HCT116 (cell line): ENCODE measurements at regions not wholly inside any gene's neighbourhood (a gene's known extent, or its start where the extent isn't known, plus 50 kb on each side); places are given as distances from the start of the nearest gene placed in this dataset.

Source experiments
- ATAC-seq: fragments of 200-7000 bp; cut with Tn5 transposase; 2 replicates; pipeline ENCODE4 v1.9.1; 2020; ENCODE audit warnings: mild to moderate bottlenecking, moderate library complexity
- BruUV-seq: library from RNA; stranded (reverse); fragments of 400-500 nt; replicated peaks from 2 replicates; lab custom pipeline; 2021; lab: Mats Ljungman, UMichigan
- CTCF ChIA-PET: fragments of 300-600 bp; sonication (Branson Sonifier 250); formaldehyde crosslinking; loops from one replicate; lab custom pipeline; 2021; ENCODE audit warnings: antibody characterized with exemption; lab: Charles Lee
- POLR2A ChIA-PET: fragments of 300-600, 350-600 bp; sonication (Branson Sonifier 250); formaldehyde crosslinking; loops from one replicate; lab custom pipeline; 2021; ENCODE audit warnings: antibody characterized with exemption; lab: Charles Lee
- RAD21 ChIA-PET, 2 experiments: fragments of 300-600 bp; sonication (Branson Sonifier 250); formaldehyde crosslinking; loops; one replicate each; lab custom pipeline; 2023; ENCODE audit warnings: low total read pairs in 2 of 2; ENCODE audit not compliant: uncharacterized antibody in 2 of 2, unreplicated experiment in 2 of 2, low non-redundant PET in 1 of 2; lab: Charles Lee
- DNase-seq: peaks from one replicate; pipeline ENCODE4 v3.0.0-alpha.2; 2010; ENCODE audit warnings: low read depth, low spot score
- H2AFZ ChIP-seq: fragments of 200-600 bp; shearing (Covaris generic), sonication (generic); 2 replicates; pipeline ENCODE4 v1.6.1; 2017; ENCODE audit warnings: low read depth, mixed run types, mixed read lengths, antibody characterized with exemption, low read length; ENCODE audit not compliant: poor library complexity, severe bottlenecking
- H3K27ac ChIP-seq: 2 replicates; pipeline ENCODE4 v1.5.1; 2012; ENCODE audit warnings: low read depth, low read length
- H3K27me3 ChIP-seq: fragments of 200-600 bp; sonication (generic); 2 replicates; pipeline ENCODE4 v1.6.1; 2016; ENCODE audit warnings: mixed run types, low read length, mixed read lengths; ENCODE audit not compliant: insufficient read depth
- H3K36me3 ChIP-seq, 2 experiments: fragments of 200-500 bp in 1 of 2; fragments of 200-600 bp in 1 of 2; sonication (Bioruptor generic) in 1 of 2; sonication (generic) in 1 of 2; 2 replicates each; pipeline versions ENCODE4 v1.5.1 to v1.6.1; 2014 to 2016; ENCODE audit warnings: low read length in 2 of 2, inconsistent platforms in 1 of 2, mixed read lengths in 1 of 2, mixed run types in 1 of 2; ENCODE audit not compliant: insufficient read depth in 2 of 2, control insufficient read depth in 1 of 2
- H3K4me1 ChIP-seq, 2 experiments: fragments of 200-600 bp in 1 of 2; sonication (generic) in 1 of 2; 2 replicates each; pipeline versions ENCODE4 v1.5.1 to v1.6.1; 2012 to 2017; ENCODE audit warnings: low read length in 2 of 2, inconsistent platforms in 1 of 2, mild to moderate bottlenecking in 1 of 2, mixed read lengths in 1 of 2, mixed run types in 1 of 2, moderate library complexity in 1 of 2; ENCODE audit not compliant: insufficient read depth in 2 of 2, control insufficient read depth in 1 of 2
- H3K4me2 ChIP-seq: fragments of 200-600 bp; sonication (generic); 2 replicates; pipeline ENCODE4 v1.6.1; 2017; ENCODE audit warnings: mixed run types, low read length, mixed read lengths
- H3K4me3 ChIP-seq, 2 experiments: fragments of 200-600 bp in 1 of 2; sonication (generic) in 1 of 2; replicated peaks in 1 of 2; 2 replicates each; pipeline ENCODE4 v1.5.1; 2011 to 2016; ENCODE audit warnings: low read length in 2 of 2, control low read depth in 1 of 2, low read depth in 1 of 2, mild to moderate bottlenecking in 1 of 2, mixed read lengths in 1 of 2, mixed run types in 1 of 2
- H3K79me2 ChIP-seq: fragments of 200-600 bp; sonication (generic); 2 replicates; pipeline ENCODE4 v1.6.1; 2017; ENCODE audit warnings: mild to moderate bottlenecking, mixed run types, low read length, moderate library complexity, mixed read lengths; ENCODE audit not compliant: insufficient read depth
- H3K9ac ChIP-seq: fragments of 200-600 bp; sonication (generic); 2 replicates; pipeline ENCODE4 v1.6.1; 2016; ENCODE audit warnings: low read length, mixed read lengths
- H3K9me2 ChIP-seq: fragments of 200-600 bp; sonication (generic), shearing (Covaris generic); 2 replicates; pipeline ENCODE4 v1.6.1; 2017; ENCODE audit warnings: mixed run types, mild to moderate bottlenecking, moderate library complexity; ENCODE audit not compliant: insufficient read depth
- H3K9me3 ChIP-seq, 2 experiments: fragments of 200-500 bp in 1 of 2; fragments of 200-600 bp in 1 of 2; sonication (Bioruptor generic) in 1 of 2; sonication (generic) in 1 of 2; 2 replicates each; pipeline ENCODE4 v1.6.1; 2014 to 2017; ENCODE audit warnings: low read length in 2 of 2, mixed read lengths in 2 of 2, inconsistent platforms in 1 of 2, low read depth in 1 of 2, mild to moderate bottlenecking in 1 of 2, mixed run types in 1 of 2, moderate library complexity in 1 of 2; ENCODE audit not compliant: control insufficient read depth in 1 of 2, insufficient read depth in 1 of 2
- H4K20me1 ChIP-seq: fragments of 200-600 bp; sonication (generic), shearing (Covaris generic); 2 replicates; pipeline ENCODE4 v1.6.1; 2017; ENCODE audit warnings: mixed run types, mild to moderate bottlenecking, moderate library complexity; ENCODE audit not compliant: insufficient read depth
- CBX3 ChIP-seq: IDR thresholded peaks from 2 replicates; pipeline ENCODE4 v1.6.1; 2012; ENCODE audit warnings: low read depth
- CEBPB ChIP-seq: IDR thresholded peaks from 2 replicates; pipeline ENCODE4 v1.6.1; 2012; ENCODE audit warnings: low read depth
- EGR1 ChIP-seq: IDR thresholded peaks from 2 replicates; pipeline ENCODE4 v1.6.1; 2012; ENCODE audit warnings: low read depth
- EZH2 ChIP-seq: fragments of 200-600 bp; sonication (generic); IDR thresholded peaks from 2 replicates; pipeline ENCODE4 v1.6.1; 2017; ENCODE audit warnings: antibody characterized with exemption, mixed run types
- EZH2phosphoT487 ChIP-seq: fragments of 200-600 bp; IDR thresholded peaks from 2 replicates; pipeline ENCODE4 v1.6.1; 2018; ENCODE audit warnings: antibody characterized with exemption, borderline replicate concordance
- FOSL1 ChIP-seq: IDR thresholded peaks from 2 replicates; pipeline ENCODE4 v1.6.1; 2012; ENCODE audit warnings: low read depth
- JUND ChIP-seq: IDR thresholded peaks from 2 replicates; pipeline ENCODE4 v1.6.1; 2012
- POLR2A ChIP-seq: IDR thresholded peaks from 2 replicates; pipeline ENCODE4 v1.7.0; 2011; ENCODE audit warnings: borderline replicate concordance; ENCODE audit not compliant: insufficient read depth, insufficient read length; ENCODE audit errors: extremely low read depth
- POLR2AphosphoS5 ChIP-seq: IDR thresholded peaks from 2 replicates; pipeline ENCODE4 v1.6.1; 2011; ENCODE audit warnings: mild to moderate bottlenecking, low read depth, low read length, moderate library complexity
- SIN3A ChIP-seq: IDR thresholded peaks from 2 replicates; pipeline ENCODE4 v1.6.1; 2012; ENCODE audit warnings: low read depth
- SRF ChIP-seq: IDR thresholded peaks from 2 replicates; pipeline ENCODE4 v1.6.1; 2012; ENCODE audit warnings: low read depth
- TCF7L2 ChIP-seq: IDR thresholded peaks from 2 replicates; pipeline ENCODE4 v1.7.0; 2011; ENCODE audit warnings: borderline replicate concordance, inconsistent platforms; ENCODE audit not compliant: insufficient read depth, insufficient read length; ENCODE audit errors: extremely low read depth
- YY1 ChIP-seq: IDR thresholded peaks from 2 replicates; pipeline ENCODE4 v1.6.1; 2011; ENCODE audit warnings: low read length, low read depth, moderate library complexity, mild to moderate bottlenecking; ENCODE audit not compliant: insufficient replicate concordance; ENCODE audit errors: extremely low read depth
- ZFX ChIP-seq: fragments of 450-650 bp; IDR thresholded peaks from 2 replicates; pipeline ENCODE4 v1.6.1; 2017
- intact Hi-C: fragments of 100-400 bp; cut with micrococcal nuclease; formaldehyde crosslinking; loops from 2 replicates; pipeline ENCODE4 v1.10.0; 2022
- TF ChIP-seq, protein P1 (sequence below): IDR thresholded peaks from 2 replicates; pipeline ENCODE4 v1.6.1; 2012
- TF ChIP-seq, protein P2 (sequence below): IDR thresholded peaks from 2 replicates; pipeline ENCODE4 v1.6.1; 2012; ENCODE audit warnings: low read depth
- TF ChIP-seq, protein P3 (sequence below): IDR thresholded peaks from 2 replicates; pipeline ENCODE4 v1.6.1; 2011; ENCODE audit warnings: mild to moderate bottlenecking, low read length, moderate library complexity; ENCODE audit not compliant: insufficient replicate concordance; ENCODE audit errors: extremely low read depth
- TF ChIP-seq, protein P4 (sequence below): IDR thresholded peaks from 2 replicates; pipeline ENCODE4 v1.6.1; 2012
- TF ChIP-seq, protein P5 (sequence below), 3 experiments: fragments of 200-600 bp in 1 of 3; sonication (generic) in 1 of 3; IDR thresholded peaks in 2 of 3; conservative IDR thresholded peaks in 1 of 3; 2 replicates each; pipeline ENCODE4 v1.5.1; 2012 to 2017; ENCODE audit warnings: low read depth in 2 of 3, low read length in 2 of 3, antibody characterized with exemption in 1 of 3, borderline replicate concordance in 1 of 3, control low read depth in 1 of 3, mild to moderate bottlenecking in 1 of 3, mixed read lengths in 1 of 3, mixed run types in 1 of 3, moderate library complexity in 1 of 3; ENCODE audit not compliant: insufficient read depth in 1 of 3

DNA sequence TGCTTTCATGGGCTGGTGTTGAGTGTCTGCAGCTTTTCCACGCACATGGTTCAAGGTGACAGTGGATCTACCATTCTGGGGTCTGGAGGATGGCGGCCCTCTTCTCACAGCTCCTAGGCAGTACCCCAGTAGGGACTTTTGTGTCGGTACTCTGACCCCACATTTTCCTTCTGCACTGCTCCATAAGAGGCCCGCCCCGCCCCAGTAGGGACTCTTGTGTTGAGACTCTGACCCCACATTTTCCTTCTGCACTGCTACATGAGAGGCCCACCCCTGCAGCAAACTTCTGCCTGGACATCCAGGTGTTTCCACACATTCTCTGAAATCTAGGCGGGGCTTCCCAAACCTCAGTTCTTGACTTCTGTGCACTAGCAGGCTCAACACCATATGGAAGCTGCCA, 383.4 kb upstream of the MEIS2 start:
- no TSS peak for BruUV-seq
- Histone ChIP-seq H3K4me3 (no peak overlapping the region), H3K4me1 (no peaks in the 10 kb centered on the region), H3K27ac (no peak overlapping the region), H3K9ac (no peak overlapping the region), H3K27me3 (no peaks in the 10 kb centered on the region), H2AFZ (no peak overlapping the region), H4K20me1 (no peaks in the 10 kb centered on the region), H3K36me3 (no peaks in the 10 kb centered on the region), H3K9me2 (no peaks in the 10 kb centered on the region), H3K4me2 (no peak overlapping the region), H3K9me3 (no peaks in the 10 kb centered on the region), H3K79me2 (no peaks in the 10 kb centered on the region)
- no peak for ATAC-seq
- ChIA-PET RAD21 (no interaction called here), POLR2A (no interaction called here), CTCF (no interaction called here)
- intact Hi-C loops, result no loop called here
- no peak for DNase-seq
- TF ChIP-seq SRF, result no peak
- no peak for TF ChIP-seq YY1
- TF ChIP-seq ZFX, result no peak
- TF ChIP-seq POLR2AphosphoS5, result no peak
- TF ChIP-seq, protein P1, sequence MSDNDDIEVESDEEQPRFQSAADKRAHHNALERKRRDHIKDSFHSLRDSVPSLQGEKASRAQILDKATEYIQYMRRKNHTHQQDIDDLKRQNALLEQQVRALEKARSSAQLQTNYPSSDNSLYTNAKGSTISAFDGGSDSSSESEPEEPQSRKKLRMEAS, result no peak
- TF ChIP-seq TCF7L2, result no peak
- TF ChIP-seq, protein P2, sequence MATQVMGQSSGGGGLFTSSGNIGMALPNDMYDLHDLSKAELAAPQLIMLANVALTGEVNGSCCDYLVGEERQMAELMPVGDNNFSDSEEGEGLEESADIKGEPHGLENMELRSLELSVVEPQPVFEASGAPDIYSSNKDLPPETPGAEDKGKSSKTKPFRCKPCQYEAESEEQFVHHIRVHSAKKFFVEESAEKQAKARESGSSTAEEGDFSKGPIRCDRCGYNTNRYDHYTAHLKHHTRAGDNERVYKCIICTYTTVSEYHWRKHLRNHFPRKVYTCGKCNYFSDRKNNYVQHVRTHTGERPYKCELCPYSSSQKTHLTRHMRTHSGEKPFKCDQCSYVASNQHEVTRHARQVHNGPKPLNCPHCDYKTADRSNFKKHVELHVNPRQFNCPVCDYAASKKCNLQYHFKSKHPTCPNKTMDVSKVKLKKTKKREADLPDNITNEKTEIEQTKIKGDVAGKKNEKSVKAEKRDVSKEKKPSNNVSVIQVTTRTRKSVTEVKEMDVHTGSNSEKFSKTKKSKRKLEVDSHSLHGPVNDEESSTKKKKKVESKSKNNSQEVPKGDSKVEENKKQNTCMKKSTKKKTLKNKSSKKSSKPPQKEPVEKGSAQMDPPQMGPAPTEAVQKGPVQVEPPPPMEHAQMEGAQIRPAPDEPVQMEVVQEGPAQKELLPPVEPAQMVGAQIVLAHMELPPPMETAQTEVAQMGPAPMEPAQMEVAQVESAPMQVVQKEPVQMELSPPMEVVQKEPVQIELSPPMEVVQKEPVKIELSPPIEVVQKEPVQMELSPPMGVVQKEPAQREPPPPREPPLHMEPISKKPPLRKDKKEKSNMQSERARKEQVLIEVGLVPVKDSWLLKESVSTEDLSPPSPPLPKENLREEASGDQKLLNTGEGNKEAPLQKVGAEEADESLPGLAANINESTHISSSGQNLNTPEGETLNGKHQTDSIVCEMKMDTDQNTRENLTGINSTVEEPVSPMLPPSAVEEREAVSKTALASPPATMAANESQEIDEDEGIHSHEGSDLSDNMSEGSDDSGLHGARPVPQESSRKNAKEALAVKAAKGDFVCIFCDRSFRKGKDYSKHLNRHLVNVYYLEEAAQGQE, result no peak
- TF ChIP-seq, protein P3, sequence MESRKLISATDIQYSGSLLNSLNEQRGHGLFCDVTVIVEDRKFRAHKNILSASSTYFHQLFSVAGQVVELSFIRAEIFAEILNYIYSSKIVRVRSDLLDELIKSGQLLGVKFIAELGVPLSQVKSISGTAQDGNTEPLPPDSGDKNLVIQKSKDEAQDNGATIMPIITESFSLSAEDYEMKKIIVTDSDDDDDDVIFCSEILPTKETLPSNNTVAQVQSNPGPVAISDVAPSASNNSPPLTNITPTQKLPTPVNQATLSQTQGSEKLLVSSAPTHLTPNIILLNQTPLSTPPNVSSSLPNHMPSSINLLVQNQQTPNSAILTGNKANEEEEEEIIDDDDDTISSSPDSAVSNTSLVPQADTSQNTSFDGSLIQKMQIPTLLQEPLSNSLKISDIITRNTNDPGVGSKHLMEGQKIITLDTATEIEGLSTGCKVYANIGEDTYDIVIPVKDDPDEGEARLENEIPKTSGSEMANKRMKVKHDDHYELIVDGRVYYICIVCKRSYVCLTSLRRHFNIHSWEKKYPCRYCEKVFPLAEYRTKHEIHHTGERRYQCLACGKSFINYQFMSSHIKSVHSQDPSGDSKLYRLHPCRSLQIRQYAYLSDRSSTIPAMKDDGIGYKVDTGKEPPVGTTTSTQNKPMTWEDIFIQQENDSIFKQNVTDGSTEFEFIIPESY, result no peak
- TF ChIP-seq EGR1, result no peak
- no peak for TF ChIP-seq CEBPB
- no peak for TF ChIP-seq EZH2
- TF ChIP-seq POLR2A, result no peak
- TF ChIP-seq JUND, result no peak
- TF ChIP-seq CBX3, result no peak
- TF ChIP-seq EZH2phosphoT487, result no peak
- TF ChIP-seq, protein P4, sequence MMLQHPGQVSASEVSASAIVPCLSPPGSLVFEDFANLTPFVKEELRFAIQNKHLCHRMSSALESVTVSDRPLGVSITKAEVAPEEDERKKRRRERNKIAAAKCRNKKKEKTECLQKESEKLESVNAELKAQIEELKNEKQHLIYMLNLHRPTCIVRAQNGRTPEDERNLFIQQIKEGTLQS, result no peak
- TF ChIP-seq SIN3A, result no peak
- no peak for TF ChIP-seq FOSL1
- TF ChIP-seq, protein P5, sequence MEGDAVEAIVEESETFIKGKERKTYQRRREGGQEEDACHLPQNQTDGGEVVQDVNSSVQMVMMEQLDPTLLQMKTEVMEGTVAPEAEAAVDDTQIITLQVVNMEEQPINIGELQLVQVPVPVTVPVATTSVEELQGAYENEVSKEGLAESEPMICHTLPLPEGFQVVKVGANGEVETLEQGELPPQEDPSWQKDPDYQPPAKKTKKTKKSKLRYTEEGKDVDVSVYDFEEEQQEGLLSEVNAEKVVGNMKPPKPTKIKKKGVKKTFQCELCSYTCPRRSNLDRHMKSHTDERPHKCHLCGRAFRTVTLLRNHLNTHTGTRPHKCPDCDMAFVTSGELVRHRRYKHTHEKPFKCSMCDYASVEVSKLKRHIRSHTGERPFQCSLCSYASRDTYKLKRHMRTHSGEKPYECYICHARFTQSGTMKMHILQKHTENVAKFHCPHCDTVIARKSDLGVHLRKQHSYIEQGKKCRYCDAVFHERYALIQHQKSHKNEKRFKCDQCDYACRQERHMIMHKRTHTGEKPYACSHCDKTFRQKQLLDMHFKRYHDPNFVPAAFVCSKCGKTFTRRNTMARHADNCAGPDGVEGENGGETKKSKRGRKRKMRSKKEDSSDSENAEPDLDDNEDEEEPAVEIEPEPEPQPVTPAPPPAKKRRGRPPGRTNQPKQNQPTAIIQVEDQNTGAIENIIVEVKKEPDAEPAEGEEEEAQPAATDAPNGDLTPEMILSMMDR (IDR thresholded peaks at IDR 0.05 in 2 of 3, conservative IDR thresholded peaks at IDR 0.05 in 1 of 3; ENCODE audit: borderline replicate concordance in 1 of 3, insufficient read depth in 1 of 3, low read depth in 2 of 3, low read length in 2 of 3), result no peak
